HG03103 (cell line): ENCODE measurements at regions not wholly inside any gene's neighbourhood (a gene's known extent, or its start where the extent isn't known, plus 50 kb on each side); places are given as distances from the start of the nearest gene placed in this dataset.
"Not testable (repeated sequence)": the region's sequence is repeated elsewhere in the genome, so short reads cannot be mapped to it uniquely, and the experiment has no call there.

Experiments
- ATAC-seq: cut with Tn5 transposase; IDR thresholded peaks from one replicate; pipeline ENCODE4 v1.9.1; 2021; ENCODE audit warnings: low read depth; ENCODE audit not compliant: unreplicated experiment

DNA sequence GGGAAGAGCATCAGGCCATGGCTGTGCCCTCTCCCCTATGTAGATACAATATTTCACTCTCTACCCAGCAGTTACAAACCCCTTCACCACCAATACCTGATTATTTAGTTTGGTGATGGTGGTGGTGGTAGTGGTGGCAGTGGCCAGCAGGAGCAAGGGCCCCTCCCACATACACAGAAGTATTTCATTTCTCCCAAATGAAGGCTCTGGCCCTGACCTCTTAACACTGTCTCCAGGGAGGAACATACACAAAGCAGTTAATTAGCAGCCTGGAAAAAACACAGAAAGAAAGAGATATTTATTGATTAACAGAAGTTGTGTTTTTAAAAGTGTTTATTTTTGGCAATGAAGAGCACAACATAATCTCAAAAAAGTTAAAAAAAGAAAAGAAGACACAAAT is 212.7 kb upstream of the SAMSN1 start:
- ATAC-seq, result no peak

DNA sequence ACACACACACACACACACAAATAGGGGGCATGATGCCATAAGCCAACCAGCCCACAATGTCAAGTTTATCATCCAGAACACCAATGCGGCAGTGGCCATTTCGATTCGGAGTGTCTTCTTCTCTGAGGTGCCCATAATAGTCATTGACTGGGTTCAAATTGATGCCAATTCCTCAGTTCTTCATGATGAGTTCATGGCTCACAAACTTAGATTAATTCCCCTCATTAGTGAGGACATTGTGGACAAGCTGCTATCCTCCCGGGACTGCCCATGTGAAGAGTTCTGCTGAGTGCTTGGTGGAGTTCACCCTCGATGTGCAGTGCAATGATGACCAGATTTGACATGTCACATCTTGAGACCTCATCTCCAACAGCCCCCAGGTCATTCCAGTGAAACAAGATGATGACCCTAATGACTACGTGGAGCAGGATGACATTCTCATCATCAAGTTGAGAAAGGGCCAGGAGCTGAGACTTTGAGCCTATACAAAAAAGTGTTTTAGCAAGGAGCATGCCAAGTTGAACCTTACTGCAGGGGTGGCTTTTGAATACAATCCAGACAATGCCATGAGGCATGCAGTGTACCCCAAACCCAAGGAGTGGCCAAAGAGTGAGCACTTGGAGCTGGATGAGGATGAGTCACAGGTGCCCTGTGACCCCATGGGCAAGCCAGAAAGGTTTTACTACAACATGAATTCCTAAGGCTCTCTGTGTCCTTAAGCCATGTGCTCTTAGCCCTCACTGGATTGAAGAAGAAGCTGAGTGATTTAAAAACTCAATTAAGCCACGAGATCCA is 211.6 kb upstream of the SAMSN1 start:
- no peak for ATAC-seq

DNA sequence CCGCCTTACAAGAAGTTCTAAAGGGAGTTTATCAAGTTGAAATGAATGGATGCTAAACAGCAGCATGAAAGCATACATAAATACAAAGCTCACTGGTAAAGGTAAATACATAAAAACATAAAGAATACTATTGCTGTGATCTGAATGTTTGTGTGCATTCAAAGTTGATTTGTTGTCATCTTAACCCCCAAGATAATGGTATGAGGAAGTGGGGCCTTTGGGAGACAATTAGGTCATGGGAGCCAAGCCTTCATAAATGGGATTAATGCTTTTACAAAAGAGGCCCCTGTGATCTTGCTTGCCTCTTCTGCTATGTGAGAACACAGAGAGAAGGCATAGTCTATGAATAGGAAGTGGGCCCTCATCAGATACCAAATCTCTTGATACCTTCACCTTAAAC is 209.0 kb upstream of the SAMSN1 start:
- ATAC-seq, result no peak

DNA sequence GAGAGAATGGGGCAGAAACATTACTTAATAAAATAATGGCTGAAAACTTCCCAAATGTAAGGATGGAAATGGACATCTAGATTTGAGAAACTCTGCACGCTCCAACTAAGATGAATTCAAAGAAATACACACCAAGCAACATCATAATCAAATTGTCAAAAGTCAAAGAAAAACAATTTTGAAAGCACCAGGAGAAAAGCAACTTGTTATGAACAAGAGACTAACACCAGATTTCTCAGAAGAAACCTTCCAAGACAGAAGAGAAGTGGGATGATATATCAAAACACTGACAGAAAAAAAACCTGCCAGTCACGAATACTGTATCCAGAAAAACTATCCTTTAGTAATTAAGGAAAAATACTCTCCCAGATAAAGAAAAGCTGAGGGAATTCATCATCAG is 208.6 kb upstream of the SAMSN1 start:
- no peak for ATAC-seq

DNA sequence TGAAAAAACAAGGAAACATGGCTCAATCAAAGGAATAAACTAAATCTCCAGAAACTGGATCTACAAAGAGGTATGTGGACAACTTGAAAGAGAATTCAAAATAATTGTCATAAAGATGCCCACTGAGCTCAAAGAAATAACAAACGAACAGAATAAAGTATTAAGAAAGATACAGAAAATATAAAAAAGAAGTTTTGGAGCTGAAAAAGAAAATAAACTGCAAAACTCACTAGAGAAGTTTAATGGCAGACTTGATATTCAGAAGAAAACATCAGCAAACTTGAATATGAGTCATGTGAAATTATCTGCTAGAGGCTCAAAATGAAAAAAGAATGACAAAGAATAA is 208.1 kb upstream of the SAMSN1 start:
- no peak for ATAC-seq

DNA sequence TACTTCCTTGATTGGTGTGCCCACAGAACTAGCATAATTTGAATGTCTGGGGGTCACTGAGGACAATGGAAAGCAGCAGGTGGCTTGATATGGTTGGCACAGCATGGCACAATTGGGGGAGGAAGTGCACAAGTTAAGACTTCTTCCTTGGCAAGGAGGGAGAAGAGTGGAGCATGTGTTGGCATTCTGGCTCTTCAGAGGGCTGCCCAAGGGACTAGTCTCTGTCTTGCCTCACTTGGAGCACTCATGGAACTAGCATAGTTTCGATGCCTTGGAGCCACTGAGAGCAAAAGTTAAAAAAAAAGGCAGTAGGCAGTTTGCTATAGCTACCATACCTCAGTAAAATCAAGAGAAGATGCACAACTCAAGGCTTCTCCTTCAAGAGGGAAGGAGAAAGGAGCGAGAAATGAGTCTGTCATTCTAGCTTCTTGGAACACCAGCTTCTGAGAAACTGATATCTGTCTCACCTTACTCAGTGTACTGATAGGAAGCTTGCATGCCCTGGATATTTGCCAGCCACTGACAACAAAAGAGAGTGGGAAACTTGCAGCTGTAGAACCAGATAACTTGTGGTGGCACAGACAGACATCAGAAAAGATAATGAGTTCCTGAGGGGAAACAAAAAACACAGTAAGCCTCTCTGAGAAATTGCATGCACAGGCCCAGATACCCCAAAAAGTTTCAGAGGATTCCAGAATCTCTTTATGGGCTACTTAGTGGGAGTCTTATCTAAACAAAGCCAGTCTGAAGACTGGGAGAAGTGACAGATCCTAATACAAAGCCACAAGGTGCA is 207.5 kb upstream of the SAMSN1 start:
- no peak for ATAC-seq

DNA sequence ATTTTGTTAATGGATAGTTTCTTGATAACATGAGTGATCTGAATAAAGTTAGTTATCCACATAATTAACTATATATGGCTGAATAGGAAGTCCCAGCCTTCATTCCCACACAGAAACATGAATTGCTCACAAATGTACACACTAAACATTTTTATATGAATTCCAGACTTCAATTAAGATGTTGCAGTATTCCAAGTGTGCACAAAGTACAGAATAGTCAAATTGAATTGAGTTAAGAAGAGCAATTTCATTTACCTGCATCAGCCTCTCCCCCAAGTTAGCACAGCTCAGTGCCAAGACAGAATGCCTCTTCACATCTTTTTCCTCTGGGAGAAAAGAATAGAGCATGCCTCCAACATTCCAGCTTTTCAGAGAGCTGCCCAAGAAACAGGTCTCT is 207.0 kb upstream of the SAMSN1 start:
- no peak for ATAC-seq

DNA sequence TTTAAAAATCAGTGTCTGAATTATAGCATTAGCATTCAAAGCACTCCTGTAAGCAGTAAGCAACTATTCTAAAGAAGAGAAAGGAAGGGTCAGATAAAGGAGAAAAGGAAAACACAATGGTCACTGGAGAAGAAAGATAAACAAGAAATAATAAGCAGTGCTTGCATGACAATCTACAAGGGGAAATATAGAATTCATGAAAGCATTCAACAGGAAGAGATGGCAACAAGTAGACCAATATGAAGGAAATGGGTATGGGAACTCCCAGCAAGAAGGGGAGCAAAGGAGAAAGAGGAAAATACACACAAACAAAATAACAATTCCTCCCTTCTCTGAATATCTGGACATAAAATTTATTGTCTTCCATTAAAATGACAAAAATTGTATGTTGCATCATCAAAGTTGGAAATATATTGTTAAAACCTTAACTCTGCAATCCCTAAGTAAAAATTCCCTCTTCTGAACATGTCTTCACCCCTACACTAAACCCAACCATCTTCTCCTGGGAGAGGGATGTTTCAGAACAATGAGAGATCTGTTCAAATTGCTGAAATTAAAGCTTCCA is 206.3 kb upstream of the SAMSN1 start:
- ATAC-seq, result no peak

DNA sequence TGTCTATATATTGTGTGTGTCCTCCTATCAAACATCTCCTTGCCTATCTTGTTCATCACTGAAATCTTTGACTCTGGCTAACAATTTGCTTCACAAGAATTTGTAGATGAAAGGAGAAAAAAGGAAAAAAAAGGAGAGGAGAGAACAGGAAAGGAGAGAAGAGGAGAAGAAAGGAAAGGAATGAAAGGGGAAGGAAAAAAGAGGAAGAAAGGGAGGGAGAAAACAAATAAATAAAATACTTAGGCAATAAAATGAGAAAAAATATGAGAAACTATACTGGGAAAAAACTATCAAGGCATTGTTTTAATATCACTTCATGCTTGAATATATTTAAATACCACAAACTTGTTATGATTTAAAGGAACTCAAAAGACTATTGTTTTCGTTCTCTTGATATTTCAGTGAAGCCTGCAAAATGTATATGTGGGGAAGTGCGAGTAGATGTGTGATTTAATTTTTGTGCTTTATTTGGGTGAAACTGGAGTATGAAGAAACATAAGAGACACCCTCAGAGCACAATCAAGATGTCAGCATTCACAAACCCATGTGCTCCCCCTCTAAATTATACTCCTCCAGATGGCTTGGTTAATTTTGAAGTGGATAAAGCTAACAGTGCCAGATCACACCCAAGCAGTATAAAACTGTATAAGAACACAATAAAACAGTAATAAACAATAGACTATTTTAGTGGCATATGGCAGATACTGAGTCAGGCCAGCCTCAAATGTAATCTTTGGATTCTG is 205.7 kb upstream of the SAMSN1 start:
- ATAC-seq, result no peak

DNA sequence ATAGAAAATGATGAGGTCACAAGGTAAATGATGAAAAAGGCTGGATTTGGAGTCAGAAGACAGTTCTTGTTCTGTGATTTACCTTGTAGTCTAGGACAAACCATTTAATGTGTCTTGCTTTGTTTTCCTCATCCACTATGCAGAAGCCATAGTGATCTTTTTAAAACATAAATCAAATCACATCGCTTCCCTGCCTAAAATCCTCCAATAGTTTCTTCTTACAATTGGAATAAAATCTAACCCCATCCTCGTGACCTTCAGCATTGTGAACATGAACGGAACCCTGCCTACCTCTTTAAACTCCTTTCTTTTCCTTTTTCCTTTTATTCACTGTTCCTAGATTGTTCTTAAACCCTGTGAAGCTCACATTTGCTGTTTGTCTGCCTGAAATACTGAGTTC is 204.9 kb upstream of the SAMSN1 start:
- ATAC-seq, result no peak

DNA sequence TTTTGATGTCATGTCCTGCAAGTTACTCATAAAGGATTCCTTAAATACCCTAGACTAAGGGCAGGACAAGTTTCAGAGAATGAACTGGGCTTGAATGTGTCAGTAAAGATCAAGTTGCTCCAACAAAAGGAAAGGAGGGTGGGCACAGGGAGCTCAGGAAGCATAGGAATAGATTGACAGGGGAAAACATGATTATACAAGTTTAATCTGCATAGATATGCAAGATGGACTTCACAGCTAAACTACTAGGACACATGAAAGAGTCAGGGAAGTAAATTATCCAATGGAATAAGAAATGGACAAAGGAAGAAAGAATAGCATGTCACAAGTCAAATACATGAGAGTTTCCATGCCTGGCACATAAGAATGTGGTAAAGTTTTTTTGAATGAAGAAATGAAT is 203.9 kb upstream of the SAMSN1 start:
- ATAC-seq, result no peak

DNA sequence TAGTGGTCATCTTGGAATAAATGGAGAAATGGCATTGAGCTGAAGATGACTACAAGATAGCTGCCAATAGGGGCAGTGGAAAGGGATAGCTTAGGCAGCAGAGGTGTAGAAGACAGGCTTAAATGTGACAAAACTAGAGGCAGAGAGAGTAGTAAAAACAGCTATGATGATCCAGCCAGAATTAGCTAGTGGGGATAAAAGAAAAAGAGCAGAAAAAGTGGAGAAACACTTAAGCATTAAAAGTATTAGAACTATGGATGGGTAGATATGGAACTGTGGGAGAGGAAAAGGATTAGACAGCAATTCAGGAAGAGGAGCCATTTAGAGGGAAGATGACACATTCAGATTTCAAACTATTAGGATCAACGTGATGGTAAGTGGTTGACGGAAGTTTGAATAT is 202.5 kb upstream of the SAMSN1 start:
- ATAC-seq, result no peak

DNA sequence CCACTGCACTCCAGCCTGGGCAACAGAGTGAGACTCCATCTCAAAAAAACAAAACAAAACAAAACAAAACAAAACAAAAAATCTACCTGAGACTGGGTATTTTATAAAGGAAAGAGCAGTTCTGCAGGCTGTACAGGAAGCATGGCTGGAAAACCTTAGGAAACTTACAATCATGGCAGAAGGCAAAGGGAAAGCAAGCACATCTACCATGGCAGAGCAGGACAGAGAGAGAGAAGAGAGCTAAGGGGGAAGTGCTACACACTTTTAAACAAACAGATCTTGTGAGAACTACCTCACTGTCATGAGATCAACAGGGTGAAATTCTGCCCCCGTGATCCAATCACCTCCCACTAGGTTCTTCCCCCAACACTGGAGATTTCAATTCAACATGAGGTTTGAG is 198.3 kb upstream of the SAMSN1 start:
- no peak for ATAC-seq

DNA sequence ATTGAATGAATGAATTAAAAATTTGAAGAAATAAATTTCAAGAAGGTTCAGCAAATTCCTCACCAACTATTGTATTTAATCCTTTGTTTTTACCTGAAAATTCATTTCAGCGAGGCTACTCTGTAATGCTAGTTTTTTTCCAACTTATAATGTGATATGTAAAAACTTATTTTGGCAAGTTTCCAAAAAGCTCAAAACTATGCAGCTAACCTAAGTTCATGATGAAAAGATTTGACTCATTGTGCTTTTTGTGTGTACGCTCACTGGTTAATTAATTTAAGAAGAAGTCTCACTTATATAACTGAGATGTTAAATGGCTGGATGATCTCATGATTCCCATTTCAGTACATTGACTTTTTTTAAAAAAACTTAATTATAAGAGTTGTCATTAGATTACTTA is 196.0 kb upstream of the SAMSN1 start:
- ATAC-seq, result no peak

DNA sequence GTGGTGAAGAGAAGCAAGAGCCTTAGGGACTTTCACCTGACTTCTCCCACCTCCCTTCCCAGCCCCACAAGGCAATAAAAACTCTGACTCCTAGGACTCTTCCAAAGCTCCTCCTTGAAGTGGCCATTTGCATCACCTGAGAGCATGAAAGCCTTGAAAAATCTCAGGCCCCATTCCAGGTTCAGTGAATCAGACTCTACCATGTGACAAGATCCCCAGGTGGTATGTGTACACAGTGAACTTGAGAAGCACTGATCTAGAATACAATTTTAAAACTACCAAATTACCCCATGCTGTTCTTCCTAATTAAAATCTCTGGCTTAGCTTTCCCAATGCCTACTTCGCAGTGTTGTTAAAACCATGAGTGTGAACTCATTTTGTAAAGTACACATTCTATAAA is 195.1 kb upstream of the SAMSN1 start:
- ATAC-seq, result no peak

DNA sequence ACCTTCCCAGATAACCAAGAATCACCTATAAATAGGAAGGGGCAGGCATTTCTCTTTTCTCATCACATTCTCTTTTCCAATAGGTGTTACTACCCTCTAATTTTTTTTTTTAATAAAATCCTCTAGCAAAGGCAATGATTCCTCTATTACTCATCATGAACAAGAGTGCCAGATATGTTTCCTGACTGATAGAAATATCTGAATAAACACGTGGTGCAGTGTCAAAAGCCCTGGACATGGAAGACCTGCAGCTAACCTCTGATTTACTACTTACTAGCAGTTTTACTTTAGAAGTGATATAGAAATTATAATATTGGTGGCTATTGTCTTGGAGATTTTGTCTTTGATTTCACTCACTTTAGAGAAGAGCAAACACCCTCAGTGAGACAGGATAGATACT is 194.6 kb upstream of the SAMSN1 start:
- no peak for ATAC-seq

DNA sequence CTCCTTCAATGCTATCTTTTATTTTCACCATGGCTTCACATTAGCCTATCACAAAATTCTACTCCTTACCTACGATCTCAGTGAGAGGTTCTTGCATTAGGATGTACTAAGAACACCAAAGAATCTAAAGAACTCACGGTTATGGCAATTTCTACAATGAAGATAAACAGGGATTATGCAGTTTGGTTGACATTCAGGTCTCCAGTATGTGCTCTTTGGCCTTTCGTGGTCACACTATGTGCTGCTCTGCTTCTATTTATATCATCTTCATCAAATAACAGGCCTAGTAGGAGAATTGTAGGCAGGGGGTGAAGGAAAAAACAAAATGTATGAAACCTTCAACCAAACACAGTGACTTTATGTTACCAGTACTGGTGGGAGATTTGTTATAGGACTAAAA is 194.0 kb upstream of the SAMSN1 start:
- ATAC-seq, result no peak

DNA sequence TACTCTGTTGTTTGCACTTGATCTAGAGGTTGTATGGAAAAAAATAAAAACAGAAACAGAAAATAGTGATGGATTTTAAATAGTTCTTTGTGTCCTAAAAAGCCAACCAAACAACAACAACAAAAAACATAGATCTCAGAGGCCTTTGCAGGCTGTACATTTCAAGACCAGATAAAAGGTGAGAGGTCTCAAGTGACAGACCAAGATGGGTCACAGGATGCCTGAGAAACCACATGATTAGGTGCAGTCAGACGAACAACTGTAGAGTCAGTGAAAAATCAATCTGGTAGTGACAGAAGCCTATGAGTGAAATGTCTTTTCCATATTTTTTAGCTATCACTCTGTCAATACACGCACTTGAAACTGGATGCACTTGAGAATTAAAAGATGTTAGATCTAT is 193.5 kb upstream of the SAMSN1 start:
- ATAC-seq, result no peak

DNA sequence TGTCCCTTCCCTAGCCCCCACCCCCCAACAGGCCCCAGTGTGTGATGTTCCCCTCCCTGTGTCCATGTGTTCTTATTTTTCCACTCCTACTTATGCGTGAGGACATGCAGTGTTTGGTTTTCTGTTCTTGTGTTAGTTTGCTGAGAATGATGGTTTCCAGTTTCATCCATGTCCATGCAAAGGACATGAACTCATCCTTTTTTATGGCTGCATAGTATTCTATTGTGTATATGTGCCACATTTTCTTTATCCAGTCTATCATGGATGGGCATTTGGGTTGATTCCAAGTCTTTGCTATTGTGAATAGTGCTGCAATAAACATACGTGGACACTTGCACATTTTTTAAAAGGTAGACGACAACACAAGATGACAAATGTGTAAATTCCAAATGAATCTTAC is 192.5 kb upstream of the SAMSN1 start:
- not testable (repeated sequence) for ATAC-seq

DNA sequence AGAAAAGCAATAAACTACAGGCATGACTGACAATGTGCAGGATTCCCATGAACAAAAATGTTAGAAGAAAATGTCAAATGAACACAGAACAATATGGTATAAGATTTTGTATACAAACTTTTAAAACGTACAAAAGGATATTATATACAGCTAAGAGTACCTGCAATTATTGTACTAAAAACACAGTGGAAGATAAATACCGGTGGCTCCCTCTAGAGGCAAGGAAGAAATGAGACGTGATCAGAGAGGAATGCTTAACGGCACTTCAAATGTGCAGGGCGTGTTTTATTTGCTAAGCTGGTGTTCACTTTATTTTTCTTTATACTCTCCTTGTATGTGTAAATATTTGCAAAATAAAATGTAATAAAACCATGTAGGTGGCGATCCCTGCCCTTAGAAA is 191.8 kb upstream of the SAMSN1 start:
- ATAC-seq, result no peak

DNA sequence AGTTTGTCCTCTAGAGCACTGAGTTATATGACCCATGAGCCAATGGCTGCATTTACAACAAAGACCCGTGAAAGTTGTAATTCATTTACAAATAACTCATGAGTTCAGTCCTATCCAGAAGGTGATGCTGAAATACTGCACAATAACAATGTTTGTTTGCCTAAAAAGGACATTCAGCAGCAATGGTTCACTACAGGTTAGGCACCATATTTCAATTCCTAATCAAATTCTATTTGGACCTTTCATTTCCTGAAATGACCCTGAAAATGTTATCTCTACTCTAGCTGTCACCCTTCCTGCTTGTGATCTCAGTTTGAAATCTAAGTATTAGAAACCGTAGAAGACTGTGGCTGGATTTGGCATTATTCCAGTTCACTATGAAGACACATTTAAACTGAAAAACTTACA is 191.2 kb upstream of the SAMSN1 start:
- ATAC-seq, result no peak
